GM23248 (cell line): ENCODE measurements at regions not wholly inside any gene's neighbourhood (a gene's known extent, or its start where the extent isn't known, plus 50 kb on each side); places are given as distances from the start of the nearest gene placed in this dataset.

Source experiments
- DNase-seq: peaks from one replicate; pipeline ENCODE4 v3.0.0-alpha.2; 2015
- H2AFZ ChIP-seq: fragments of 200-600 bp; sonication (generic); 2 replicates; pipeline ENCODE4 v1.6.1; 2016; ENCODE audit warnings: antibody characterized with exemption
- H3F3A ChIP-seq: fragments of 200-600 bp; sonication (generic); 2 replicates; pipeline ENCODE4 v1.6.1; 2016; ENCODE audit warnings: mild to moderate bottlenecking, antibody characterized with exemption, mixed run types; ENCODE audit not compliant: insufficient read depth
- H3K27ac ChIP-seq: fragments of 200-600 bp; sonication (generic); 2 replicates; pipeline ENCODE4 v1.5.1; 2016; ENCODE audit warnings: mild to moderate bottlenecking
- H3K27me3 ChIP-seq: fragments of 200-600 bp; sonication (generic); replicated peaks from 2 replicates; pipeline ENCODE4 v1.6.1; 2016; ENCODE audit warnings: mild to moderate bottlenecking; ENCODE audit not compliant: insufficient read depth
- H3K36me3 ChIP-seq: fragments of 200-600 bp; sonication (generic); 2 replicates; pipeline ENCODE4 v1.6.1; 2016; ENCODE audit warnings: low read depth, mild to moderate bottlenecking
- H3K4me1 ChIP-seq: fragments of 200-600 bp; sonication (generic); 2 replicates; pipeline ENCODE4 v1.6.1; 2016; ENCODE audit warnings: mild to moderate bottlenecking; ENCODE audit not compliant: insufficient read depth
- H3K4me2 ChIP-seq: fragments of 200-600 bp; sonication (generic); one replicate; pipeline ENCODE4 v1.6.1; 2016; ENCODE audit warnings: mild to moderate bottlenecking; ENCODE audit not compliant: unreplicated experiment
- H3K4me3 ChIP-seq: fragments of 200-600 bp; sonication (generic); 2 replicates; pipeline ENCODE4 v1.5.1; 2016; ENCODE audit warnings: mild to moderate bottlenecking
- H3K79me2 ChIP-seq: fragments of 200-600 bp; sonication (generic); 2 replicates; pipeline ENCODE4 v1.6.1; 2016; ENCODE audit warnings: mild to moderate bottlenecking; ENCODE audit not compliant: insufficient read depth
- H3K9ac ChIP-seq: fragments of 200-600 bp; sonication (generic); 2 replicates; pipeline ENCODE4 v1.6.1; 2016; ENCODE audit warnings: mild to moderate bottlenecking
- H3K9me2 ChIP-seq: fragments of 200-600 bp; sonication (generic); 2 replicates; pipeline ENCODE4 v1.6.1; 2016; ENCODE audit warnings: mixed run types, mild to moderate bottlenecking, moderate library complexity; ENCODE audit not compliant: insufficient read depth
- H3K9me3 ChIP-seq: fragments of 200-600 bp; sonication (generic); one replicate; pipeline ENCODE4 v1.6.1; 2017; ENCODE audit warnings: low read depth
- H4K20me1 ChIP-seq: fragments of 200-600 bp; sonication (generic); 2 replicates; pipeline ENCODE4 v1.6.0; 2016; ENCODE audit not compliant: insufficient read depth
- EZH2 ChIP-seq: fragments of 200-600 bp; sonication (generic); IDR thresholded peaks from 2 replicates; pipeline ENCODE4 v1.6.1; 2018; ENCODE audit warnings: antibody characterized with exemption, mild to moderate bottlenecking; ENCODE audit not compliant: insufficient read depth, poor library complexity, severe bottlenecking
- EZH2phosphoT487 ChIP-seq: fragments of 200-600 bp; sonication (generic); IDR thresholded peaks from 2 replicates; pipeline ENCODE4 v1.6.1; 2018; ENCODE audit warnings: antibody characterized with exemption, moderate library complexity, mild to moderate bottlenecking, low read depth; ENCODE audit not compliant: insufficient read depth
- WGBS, 2 experiments: methylation state at CpG; one replicate each; pipeline ENCODE4 v1.1.6; 2015 to 2017; ENCODE audit warnings: low lambda C conversion rate in 2 of 2, low coverage in 1 of 2; ENCODE audit errors: missing lambda C conversion rate in 2 of 2; 5-methylcytosine and 5-hydroxymethylcytosine counted together
- in situ Hi-C: fragments of 300-500 bp; cut with MboI; formaldehyde crosslinking; loops from 2 replicates; pipeline ENCODE4 v1.15.0; 2020

- peak; percentile 19 for DNase-seq
- in situ Hi-C loops = loop anchor here (25.0 kb wide), 1 partner anchor 878 kb away; no protein-coding TSS in a partner anchor
- H3K27me3 ChIP-seq = no peaks in the 10 kb centered on the region
- H3K79me2 ChIP-seq = no peaks in the 10 kb centered on the region
- no peaks in the 10 kb centered on the region for H3K36me3 ChIP-seq
- 38 to 49% methylated on average over 3 of the region's 3 CpGs for WGBS, 2 experiments
- H3K9ac ChIP-seq = no peak overlapping the region
- H4K20me1 ChIP-seq = no peaks in the 10 kb centered on the region
- H3F3A ChIP-seq = no peaks in the 10 kb centered on the region
- H3K9me2 ChIP-seq = no peaks in the 10 kb centered on the region
- H2AFZ ChIP-seq = peak overlapping the region; percentile 27
- H3K4me1 ChIP-seq = peaks cover 8% of the 10 kb centered on the region; the same call in 1 of the 2 replicates
- TF ChIP-seq EZH2 (no peak), EZH2phosphoT487 (no peak)
- no peaks in the 10 kb centered on the region for H3K9me3 ChIP-seq
- H3K27ac ChIP-seq = no peak overlapping the region
- H3K4me2 ChIP-seq = no peak overlapping the region
- H3K4me3 ChIP-seq = no peak overlapping the region
These were observed 532.9 kb downstream of the ANXA1 start for GRCh38 chr9:73684601-73685000.

- Histone ChIP-seq H3K79me2 (no peaks in the 10 kb centered on the region), H3K27ac (no peak overlapping the region), H3K36me3 (no peaks in the 10 kb centered on the region), H3K27me3 (no peaks in the 10 kb centered on the region), H3K9ac (no peak overlapping the region), H3K4me3 (no peak overlapping the region), H3K4me1 (peaks cover 8% of the 10 kb centered on the region; the same call in 1 of the 2 replicates), H3K9me3 (no peaks in the 10 kb centered on the region), H4K20me1 (no peaks in the 10 kb centered on the region), H3K4me2 (no peak overlapping the region), H3F3A (no peaks in the 10 kb centered on the region), H2AFZ (no peak overlapping the region), H3K9me2 (no peaks in the 10 kb centered on the region)
- WGBS, 2 experiments = 29 to 34% methylated on average over 3 of the region's 3 CpGs
- in situ Hi-C loops = loop anchor here (25.0 kb wide), 1 partner anchor 877 kb away; no protein-coding TSS in a partner anchor
- DNase-seq = no peak
- TF ChIP-seq EZH2phosphoT487 (no peak), EZH2 (no peak)
These were observed 534.1 kb downstream of the ANXA1 start for GRCh38 chr9:73685786-73686185.

- Histone ChIP-seq H3K27me3 (no peaks in the 10 kb centered on the region), H3K9me2 (no peaks in the 10 kb centered on the region), H3K36me3 (no peaks in the 10 kb centered on the region), H3K4me2 (no peak overlapping the region), H3K9me3 (no peaks in the 10 kb centered on the region), H3K4me1 (peaks cover 7% of the 10 kb centered on the region; the same call in 1 of the 2 replicates), H3K27ac (no peak overlapping the region), H3K79me2 (no peaks in the 10 kb centered on the region), H2AFZ (no peak overlapping the region), H3K4me3 (no peak overlapping the region), H4K20me1 (no peaks in the 10 kb centered on the region), H3F3A (no peaks in the 10 kb centered on the region), H3K9ac (no peak overlapping the region)
- DNase-seq = no peak
- 18 to 21% methylated on average over 5 of the region's 5 CpGs for WGBS, 2 experiments
- TF ChIP-seq EZH2 (no peak), EZH2phosphoT487 (no peak)
- in situ Hi-C loops = loop anchor here (25.0 kb wide), 1 partner anchor 873 kb away; no protein-coding TSS in a partner anchor
These were observed 537.6 kb downstream of the ANXA1 start for GRCh38 chr9:73689051-73689870.

- H3F3A ChIP-seq = no peaks in the 10 kb centered on the region
- DNase-seq = no peak
- in situ Hi-C loops = no loop called here
- no peaks in the 10 kb centered on the region for H3K36me3 ChIP-seq
- H3K9ac ChIP-seq = no peak overlapping the region
- H3K9me3 ChIP-seq = no peaks in the 10 kb centered on the region
- no peaks in the 10 kb centered on the region for H4K20me1 ChIP-seq
- H2AFZ ChIP-seq = no peak overlapping the region
- H3K27ac ChIP-seq = no peak overlapping the region
- H3K27me3 ChIP-seq = no peaks in the 10 kb centered on the region
- H3K79me2 ChIP-seq = no peaks in the 10 kb centered on the region
- no peak overlapping the region for H3K4me2 ChIP-seq
- WGBS, 2 experiments = 11% methylated on average over 1 of the region's 1 CpG
- TF ChIP-seq EZH2phosphoT487 = no peak
- TF ChIP-seq EZH2 = no peak
- H3K4me1 ChIP-seq = no peaks in the 10 kb centered on the region
- H3K9me2 ChIP-seq = no peaks in the 10 kb centered on the region
- H3K4me3 ChIP-seq = no peak overlapping the region
These were observed 549.9 kb downstream of the ANXA1 start for GRCh38 chr9:73701415-73702057.
